HEK293 (cell line): ENCODE measurements at regions not wholly inside any gene's neighbourhood (a gene's known extent, or its start where the extent isn't known, plus 50 kb on each side); places are given as distances from the start of the nearest gene placed in this dataset.

ENCODE experiments used
- CTCF ChIA-PET: fragments of 350-600 bp; formaldehyde crosslinking; extraction: SDS; loops from one replicate; lab custom pipeline; 2021; ENCODE audit warnings: antibody characterized with exemption; lab: Yijun Ruan, JAX
- POLR2A ChIA-PET: fragments of 300-600 bp; formaldehyde crosslinking; extraction: SDS; loops from one replicate; lab custom pipeline; 2020; ENCODE audit warnings: antibody characterized with exemption, inconsistent platforms; lab: Yijun Ruan, JAX
- H3K27ac ChIP-seq: fragments of 200-500 bp; sonication (Bioruptor generic); 2 replicates; pipeline ENCODE4 v1.5.1; 2014; ENCODE audit warnings: low read depth, low read length, control low read depth, inconsistent platforms; ENCODE audit errors: extremely low read depth
- H3K36me3 ChIP-seq, 2 experiments: fragments of 200-500 bp in 1 of 2; sonication (Bioruptor generic) in 1 of 2; 1 replicate in 1 of 2; 2 replicates in 1 of 2; pipeline ENCODE4 v1.5.1; 2014 to 2017; ENCODE audit warnings: inconsistent platforms in 2 of 2, low read length in 2 of 2; ENCODE audit not compliant: control insufficient read depth in 2 of 2, insufficient read depth in 1 of 2
- H3K4me1 ChIP-seq: fragments of 200-500 bp; sonication (Bioruptor generic); 2 replicates; pipeline ENCODE4 v1.5.1; 2014; ENCODE audit warnings: mild to moderate bottlenecking, low read length, inconsistent platforms; ENCODE audit not compliant: control insufficient read depth, insufficient read depth
- H3K4me3 ChIP-seq: 2 replicates; pipeline ENCODE4 v1.5.1; 2011; ENCODE audit warnings: low read depth, mild to moderate bottlenecking, control low read depth, low read length, moderate library complexity
- H3K9me3 ChIP-seq: fragments of 200-500 bp; sonication (Bioruptor generic); 2 replicates; pipeline ENCODE4 v1.5.1; 2014; ENCODE audit warnings: low read depth, low read length, inconsistent platforms; ENCODE audit not compliant: control insufficient read depth, insufficient read depth
- FEZF1 ChIP-seq: fragments of 450-650 bp; formaldehyde crosslinking; IDR thresholded peaks from 2 replicates; pipeline ENCODE4 v1.5.1; 2016; ENCODE audit warnings: missing biosample characterization, missing genetic modification characterization
- PRDM1 ChIP-seq: fragments of 450-650 bp; formaldehyde crosslinking; IDR thresholded peaks from 2 replicates; pipeline ENCODE4; 2016; ENCODE audit warnings: missing biosample characterization, missing genetic modification characterization
- ZBTB1 ChIP-seq: fragments of 450-650 bp; formaldehyde crosslinking; IDR thresholded peaks from 2 replicates; pipeline ENCODE4 v1.5.1; 2016; ENCODE audit warnings: missing biosample characterization, missing genetic modification characterization
- ZBTB44 ChIP-seq: fragments of 450-650 bp; IDR thresholded peaks from 2 replicates; pipeline ENCODE4 v1.5.1; 2018; ENCODE audit warnings: missing biosample characterization, mild to moderate bottlenecking, missing genetic modification characterization
- ZNF112 ChIP-seq: fragments of 450-650 bp; formaldehyde crosslinking; IDR thresholded peaks from 2 replicates; pipeline ENCODE4 v1.5.0; 2017; ENCODE audit warnings: missing biosample characterization, missing genetic modification characterization
- ZNF148 ChIP-seq: fragments of 450-650 bp; formaldehyde crosslinking; IDR thresholded peaks from 2 replicates; pipeline ENCODE4 v1.5.0; 2017; ENCODE audit warnings: missing biosample characterization, missing genetic modification characterization, borderline replicate concordance
- ZNF280C ChIP-seq: fragments of 450-650 bp; formaldehyde crosslinking; IDR thresholded peaks from 2 replicates; pipeline ENCODE4 v1.5.1; 2016; ENCODE audit warnings: missing biosample characterization, missing genetic modification characterization
- ZNF324 ChIP-seq: fragments of 450-650 bp; formaldehyde crosslinking; IDR thresholded peaks from 2 replicates; pipeline ENCODE4 v1.5.1; 2016; ENCODE audit warnings: missing biosample characterization, missing genetic modification characterization
- ZNF623 ChIP-seq: fragments of 450-650 bp; formaldehyde crosslinking; IDR thresholded peaks from 2 replicates; pipeline ENCODE4 v1.5.1; 2016; ENCODE audit warnings: missing biosample characterization, missing genetic modification characterization
- ZNF629 ChIP-seq: fragments of 450-650 bp; formaldehyde crosslinking; IDR thresholded peaks from 2 replicates; pipeline ENCODE4 v1.5.1; 2017; ENCODE audit warnings: missing biosample characterization, missing genetic modification characterization
- ZNF692 ChIP-seq: fragments of 450-650 bp; formaldehyde crosslinking; IDR thresholded peaks from 2 replicates; pipeline ENCODE4 v1.5.1; 2016; ENCODE audit warnings: missing biosample characterization, missing genetic modification characterization
- ZNF792 ChIP-seq: fragments of 450-650 bp; formaldehyde crosslinking; IDR thresholded peaks from 2 replicates; pipeline ENCODE4 v1.5.1; 2016; ENCODE audit warnings: missing biosample characterization, missing genetic modification characterization
- TF ChIP-seq, protein P1 (sequence below): sonication (generic); formaldehyde crosslinking; IDR thresholded peaks from 2 replicates; pipeline ENCODE4 v1.8.1; 2022; ENCODE audit warnings: mild to moderate bottlenecking, moderate library complexity, missing genetic modification reagents
- TF ChIP-seq, protein P2 (sequence below): fragments of 450-650 bp; formaldehyde crosslinking; optimal IDR thresholded peaks from 2 replicates; pipeline ENCODE3; 2016; ENCODE audit warnings: missing biosample characterization, mild to moderate bottlenecking, missing genetic modification characterization
- TF ChIP-seq, protein P3 (sequence below): fragments of 450-650 bp; formaldehyde crosslinking; IDR thresholded peaks from 2 replicates; pipeline ENCODE4 v1.5.1; 2016; ENCODE audit warnings: missing biosample characterization, missing genetic modification characterization
- TF ChIP-seq, protein P4 (sequence below): fragments of 450-650 bp; formaldehyde crosslinking; IDR thresholded peaks from 2 replicates; pipeline ENCODE4 v1.5.1; 2016; ENCODE audit warnings: missing biosample characterization, missing genetic modification characterization

GRCh38 chr6:21969192-21969591, 327.6 kb downstream of the PRL start (continued):
- TF ChIP-seq ZNF324 (tag by site-specific recombination), result no peak
- TF ChIP-seq, protein P1, sequence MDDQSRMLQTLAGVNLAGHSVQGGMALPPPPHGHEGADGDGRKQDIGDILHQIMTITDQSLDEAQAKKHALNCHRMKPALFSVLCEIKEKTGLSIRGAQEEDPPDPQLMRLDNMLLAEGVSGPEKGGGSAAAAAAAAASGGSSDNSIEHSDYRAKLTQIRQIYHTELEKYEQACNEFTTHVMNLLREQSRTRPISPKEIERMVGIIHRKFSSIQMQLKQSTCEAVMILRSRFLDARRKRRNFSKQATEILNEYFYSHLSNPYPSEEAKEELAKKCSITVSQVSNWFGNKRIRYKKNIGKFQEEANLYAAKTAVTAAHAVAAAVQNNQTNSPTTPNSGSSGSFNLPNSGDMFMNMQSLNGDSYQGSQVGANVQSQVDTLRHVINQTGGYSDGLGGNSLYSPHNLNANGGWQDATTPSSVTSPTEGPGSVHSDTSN (CRISPR knock-in tag), result no peak
- TF ChIP-seq, protein P2, sequence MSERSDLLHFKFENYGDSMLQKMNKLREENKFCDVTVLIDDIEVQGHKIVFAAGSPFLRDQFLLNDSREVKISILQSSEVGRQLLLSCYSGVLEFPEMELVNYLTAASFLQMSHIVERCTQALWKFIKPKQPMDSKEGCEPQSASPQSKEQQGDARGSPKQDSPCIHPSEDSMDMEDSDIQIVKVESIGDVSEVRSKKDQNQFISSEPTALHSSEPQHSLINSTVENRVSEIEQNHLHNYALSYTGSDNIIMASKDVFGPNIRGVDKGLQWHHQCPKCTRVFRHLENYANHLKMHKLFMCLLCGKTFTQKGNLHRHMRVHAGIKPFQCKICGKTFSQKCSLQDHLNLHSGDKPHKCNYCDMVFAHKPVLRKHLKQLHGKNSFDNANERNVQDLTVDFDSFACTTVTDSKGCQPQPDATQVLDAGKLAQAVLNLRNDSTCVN (tag by site-specific recombination), result no peak
- no peak for TF ChIP-seq ZNF629 (tag by site-specific recombination)
- TF ChIP-seq ZNF148, result no peak
- no peak for TF ChIP-seq ZNF792 (tag by site-specific recombination)

GRCh38 chr6:21970569-21971300, 326.1 kb downstream of the PRL start:
- Histone ChIP-seq H3K4me1 (peaks cover 17% of the 10 kb centered on the region), H3K9me3 (no peaks in the 10 kb centered on the region), H3K36me3 (no peaks in the 10 kb centered on the region), H3K27ac (no peak overlapping the region), H3K4me3 (no peak overlapping the region)
- 0 out of 2 replicates have a peak, but pooled peaks have one; percentile 17 for TF ChIP-seq ZBTB44 (tag by site-specific recombination)
- TF ChIP-seq, protein P3, sequence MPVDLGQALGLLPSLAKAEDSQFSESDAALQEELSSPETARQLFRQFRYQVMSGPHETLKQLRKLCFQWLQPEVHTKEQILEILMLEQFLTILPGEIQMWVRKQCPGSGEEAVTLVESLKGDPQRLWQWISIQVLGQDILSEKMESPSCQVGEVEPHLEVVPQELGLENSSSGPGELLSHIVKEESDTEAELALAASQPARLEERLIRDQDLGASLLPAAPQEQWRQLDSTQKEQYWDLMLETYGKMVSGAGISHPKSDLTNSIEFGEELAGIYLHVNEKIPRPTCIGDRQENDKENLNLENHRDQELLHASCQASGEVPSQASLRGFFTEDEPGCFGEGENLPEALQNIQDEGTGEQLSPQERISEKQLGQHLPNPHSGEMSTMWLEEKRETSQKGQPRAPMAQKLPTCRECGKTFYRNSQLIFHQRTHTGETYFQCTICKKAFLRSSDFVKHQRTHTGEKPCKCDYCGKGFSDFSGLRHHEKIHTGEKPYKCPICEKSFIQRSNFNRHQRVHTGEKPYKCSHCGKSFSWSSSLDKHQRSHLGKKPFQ, result no peak
- ChIA-PET POLR2A (interaction anchor here (0.6 to 1.5 kb wide), 3 partner anchors 16 to 1565 kb away, joined by 3 to 12 read pairs (median 3); partner anchors contain the start of gene SOX4), CTCF (interaction anchor here (0.5 to 0.8 kb wide), 3 partner anchors 9 to 630 kb away, joined by 3 to 5 read pairs (median 3); no protein-coding TSS in a partner anchor)

- CTCF ChIA-PET, result interaction anchor here (0.7 to 1.1 kb wide), 3 partner anchors 10 to 383 kb away, joined by 3 to 5 read pairs (median 3); no protein-coding TSS in a partner anchor
- H3K27ac ChIP-seq, result no peak overlapping the region
- H3K4me3 ChIP-seq, result no peak overlapping the region
- peaks cover 17% of the 10 kb centered on the region for H3K4me1 ChIP-seq
- H3K9me3 ChIP-seq, result no peaks in the 10 kb centered on the region
- POLR2A ChIA-PET, result interaction anchor here (0.6 to 1.5 kb wide), 4 partner anchors 14 to 1566 kb away, joined by 3 to 12 read pairs (median 3); partner anchors contain the start of gene SOX4
- H3K36me3 ChIP-seq, result no peaks in the 10 kb centered on the region
- TF ChIP-seq ZNF623 (tag by site-specific recombination) (no peak), ZBTB1 (tag by site-specific recombination) (no peak), PRDM1 (no peak), FEZF1 (tag by site-specific recombination) (no peak), ZNF112 (tag by site-specific recombination) (no peak), ZNF692 (tag by site-specific recombination) (no peak), ZNF280C (tag by site-specific recombination) (no peak)
- TF ChIP-seq, protein P4, sequence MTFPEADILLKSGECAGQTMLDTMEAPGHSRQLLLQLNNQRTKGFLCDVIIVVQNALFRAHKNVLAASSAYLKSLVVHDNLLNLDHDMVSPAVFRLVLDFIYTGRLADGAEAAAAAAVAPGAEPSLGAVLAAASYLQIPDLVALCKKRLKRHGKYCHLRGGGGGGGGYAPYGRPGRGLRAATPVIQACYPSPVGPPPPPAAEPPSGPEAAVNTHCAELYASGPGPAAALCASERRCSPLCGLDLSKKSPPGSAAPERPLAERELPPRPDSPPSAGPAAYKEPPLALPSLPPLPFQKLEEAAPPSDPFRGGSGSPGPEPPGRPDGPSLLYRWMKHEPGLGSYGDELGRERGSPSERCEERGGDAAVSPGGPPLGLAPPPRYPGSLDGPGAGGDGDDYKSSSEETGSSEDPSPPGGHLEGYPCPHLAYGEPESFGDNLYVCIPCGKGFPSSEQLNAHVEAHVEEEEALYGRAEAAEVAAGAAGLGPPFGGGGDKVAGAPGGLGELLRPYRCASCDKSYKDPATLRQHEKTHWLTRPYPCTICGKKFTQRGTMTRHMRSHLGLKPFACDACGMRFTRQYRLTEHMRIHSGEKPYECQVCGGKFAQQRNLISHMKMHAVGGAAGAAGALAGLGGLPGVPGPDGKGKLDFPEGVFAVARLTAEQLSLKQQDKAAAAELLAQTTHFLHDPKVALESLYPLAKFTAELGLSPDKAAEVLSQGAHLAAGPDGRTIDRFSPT (tag by site-specific recombination), result no peak
Measured at GRCh38 chr6:21971541-21971940, 325.3 kb downstream of the PRL start.
